ENCODE measurements at regions not wholly inside any gene's neighbourhood (a gene's known extent, or its start where the extent isn't known, plus 50 kb on each side); places are given as distances from the start of the nearest gene placed in this dataset.

DNA sequence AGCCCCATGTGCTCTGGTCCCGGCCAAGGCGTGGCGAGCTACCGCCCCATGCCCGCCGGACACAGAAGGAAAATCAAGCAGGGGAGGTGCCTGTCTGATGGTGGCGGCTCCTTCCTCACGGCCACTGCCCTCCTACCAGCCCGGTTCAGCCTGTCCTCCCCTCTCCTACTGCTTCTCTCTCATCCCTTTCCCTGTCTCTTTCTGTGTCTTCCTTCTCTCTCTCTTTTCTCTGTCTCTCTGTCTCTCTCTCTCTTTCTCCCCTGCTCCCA is 279.1 kb downstream of the ASMT start:
- H3K27ac Mint-ChIP-seq = no peak overlapping the region
- intact Hi-C loops (cut with micrococcal nuclease) = no loop called here

DNA sequence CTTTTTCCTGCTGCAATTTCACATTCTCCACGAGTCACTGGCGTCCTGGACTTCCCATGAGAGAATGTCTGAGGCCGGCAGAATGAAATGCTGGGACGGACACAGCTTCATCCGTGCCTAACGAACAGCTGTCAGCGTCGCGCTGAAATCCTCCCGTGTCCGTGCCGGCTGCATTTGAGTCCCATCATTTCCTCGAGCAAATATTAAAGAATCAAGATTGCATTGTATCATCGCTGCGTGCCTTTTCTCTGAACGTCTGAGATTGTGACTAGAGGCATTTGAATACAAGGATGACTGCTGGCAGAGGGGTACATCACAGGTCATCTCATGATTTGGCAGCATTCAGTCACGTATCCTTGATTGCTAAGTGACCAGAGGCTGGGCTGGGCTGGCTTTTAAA is 279.9 kb downstream of the ASMT start:
- no peaks in the 10 kb centered on the region for H3K4me1 Mint-ChIP-seq
- peaks cover 0 to 4% (median 2%) of the 10 kb centered on the region in 3 donors for H3K27me3 Mint-ChIP-seq (ENCODE audit: low read depth in 3 of 3)
- DNase-seq = no peak
- H3K9me3 ChIP-seq (replicated peaks in 1 of 2; ENCODE audit: control insufficient read depth in 1 of 2, insufficient read depth in 1 of 2, low read length in 2 of 2) = peaks cover 0 to 4% of the 10 kb centered on the region in 2 donors
- H3K4me2 ChIP-seq (replicated peaks; ENCODE audit: extremely low read depth, low read length, poor library complexity, severe bottlenecking) = no peak overlapping the region
- no peak overlapping the region for H3K27ac ChIP-seq (ENCODE audit: low read depth in 1 of 2, low read length in 2 of 2)
- peaks cover 0 to 11% (median 4%) of the 10 kb centered on the region in 7 donors for H3K9me3 Mint-ChIP-seq
- 81% methylated on average over 17 of the region's 17 CpGs for WGBS (ENCODE audit: insufficient coverage)
- no peaks in the 10 kb centered on the region for H3K36me3 ChIP-seq (replicated peaks in 1 of 2; ENCODE audit: control insufficient read depth in 1 of 2, insufficient read depth in 2 of 2, low read length in 2 of 2)
- H3K27ac Mint-ChIP-seq = no peak overlapping the region
- TF ChIP-seq CTCF (IDR thresholded peaks at IDR 0.05) = no peak
- no peak overlapping the region for H2AFZ ChIP-seq (ENCODE audit: insufficient read depth, low read depth, low read length, poor library complexity, severe bottlenecking)
- no peaks in the 10 kb centered on the region for H3K4me1 ChIP-seq (ENCODE audit: control insufficient read depth in 1 of 2, insufficient read depth in 2 of 2, low read length in 2 of 2)
- intact Hi-C loops (cut with micrococcal nuclease) = no loop called here
- H3K36me3 Mint-ChIP-seq = no peaks in the 10 kb centered on the region
- no peaks in the 10 kb centered on the region for H3K79me2 ChIP-seq (ENCODE audit: insufficient read depth, low read length)
- H4K20me1 ChIP-seq (ENCODE audit: insufficient read depth, low read length) = no peaks in the 10 kb centered on the region
- no peaks in the 10 kb centered on the region for H3K27me3 ChIP-seq (ENCODE audit: control insufficient read depth in 2 of 2, insufficient read depth in 2 of 2, low read length in 2 of 2)
- H3K4me3 Mint-ChIP-seq = no peak overlapping the region
- no peak overlapping the region for H3K4me3 ChIP-seq (replicated peaks in 1 of 3; ENCODE audit: low read depth in 2 of 3, low read length in 3 of 3)
- H3K9ac ChIP-seq (ENCODE audit: insufficient read depth, low read length, poor library complexity, severe bottlenecking) = no peak overlapping the region

More for the DNA sequence above, 279.1 kb downstream of the ASMT start:
- Mint-ChIP-seq H3K9me3 (peaks cover 0 to 6% (median 0%) of the 10 kb centered on the region in 7 donors), H3K36me3 (no peaks in the 10 kb centered on the region), H3K27me3 (ENCODE audit: low read depth in 3 of 3) (peaks cover 0 to 2% (median 2%) of the 10 kb centered on the region in 3 donors), H3K4me1 (no peaks in the 10 kb centered on the region), H3K4me3 (no peak overlapping the region)
- no peak for DNase-seq
- H3K27ac ChIP-seq (ENCODE audit: low read depth in 1 of 2, low read length in 2 of 2) = no peak overlapping the region
- no peak overlapping the region for H2AFZ ChIP-seq (ENCODE audit: insufficient read depth, low read depth, low read length, poor library complexity, severe bottlenecking)
- TF ChIP-seq CTCF (IDR thresholded peaks at IDR 0.05) = no peak
- H3K4me3 ChIP-seq (replicated peaks in 1 of 3; ENCODE audit: low read depth in 2 of 3, low read length in 3 of 3) = no peak overlapping the region
- no peaks in the 10 kb centered on the region for H3K9me3 ChIP-seq (replicated peaks in 1 of 2; ENCODE audit: control insufficient read depth in 1 of 2, insufficient read depth in 1 of 2, low read length in 2 of 2)
- H3K4me1 ChIP-seq (ENCODE audit: control insufficient read depth in 1 of 2, insufficient read depth in 2 of 2, low read length in 2 of 2) = no peaks in the 10 kb centered on the region
- H3K79me2 ChIP-seq (ENCODE audit: insufficient read depth, low read length) = no peaks in the 10 kb centered on the region
- no peaks in the 10 kb centered on the region for H4K20me1 ChIP-seq (ENCODE audit: insufficient read depth, low read length)
- H3K9ac ChIP-seq (ENCODE audit: insufficient read depth, low read length, poor library complexity, severe bottlenecking) = no peak overlapping the region
- 85% methylated on average over 9 of the region's 9 CpGs for WGBS (ENCODE audit: insufficient coverage)
- H3K27me3 ChIP-seq (ENCODE audit: control insufficient read depth in 2 of 2, insufficient read depth in 2 of 2, low read length in 2 of 2) = no peaks in the 10 kb centered on the region
- H3K36me3 ChIP-seq (replicated peaks in 1 of 2; ENCODE audit: control insufficient read depth in 1 of 2, insufficient read depth in 2 of 2, low read length in 2 of 2) = no peaks in the 10 kb centered on the region
- H3K4me2 ChIP-seq (replicated peaks; ENCODE audit: extremely low read depth, low read length, poor library complexity, severe bottlenecking) = no peak overlapping the region

Measured in CD14-positive monocyte (primary cell).